H1 (cell line): ENCODE measurements at regions not wholly inside any gene's neighbourhood (a gene's known extent, or its start where the extent isn't known, plus 50 kb on each side); places are given as distances from the start of the nearest gene placed in this dataset.

Experiments
- BACH1 ChIP-seq: IDR thresholded peaks from 2 replicates; pipeline ENCODE4 v1.6.1; 2012; ENCODE audit warnings: low read length, improper control_type of control experiment
- POLR2AphosphoS5 ChIP-seq: IDR thresholded peaks from 2 replicates; pipeline ENCODE4 v1.6.1; 2011; ENCODE audit warnings: low read depth, low read length
- SIN3A ChIP-seq, 2 experiments: IDR thresholded peaks in 1 of 2; conservative IDR thresholded peaks in 1 of 2; 2 replicates each; pipeline ENCODE4 v1.6.1; 2011 to 2012; ENCODE audit warnings: low read length in 2 of 2, improper control_type of control experiment in 1 of 2, low read depth in 1 of 2, mild to moderate bottlenecking in 1 of 2
- SRF ChIP-seq: IDR thresholded peaks from 2 replicates; pipeline ENCODE4 v1.6.1; 2011; ENCODE audit warnings: mild to moderate bottlenecking, low read depth, low read length, moderate library complexity
- YY1 ChIP-seq: IDR thresholded peaks from 2 replicates; pipeline ENCODE4 v1.6.1; 2011; ENCODE audit warnings: low read depth, mild to moderate bottlenecking, low read length

- TF ChIP-seq BACH1 (no peak), POLR2AphosphoS5 (no peak), SIN3A (conservative IDR thresholded peaks at IDR 0.05 in 1 of 2, IDR thresholded peaks at IDR 0.05 in 1 of 2; ENCODE audit: low read depth in 1 of 2, low read length in 2 of 2) (no peak), YY1 (no peak), SRF (no peak)
These were observed 56.5 kb downstream of the TANC2 start (continued) for GRCh38 chr17:63022567-63022966.
